Natural killer cell (primary cell): ENCODE measurements at regions not wholly inside any gene's neighbourhood (a gene's known extent, or its start where the extent isn't known, plus 50 kb on each side); places are given as distances from the start of the nearest gene placed in this dataset.

Experiments
- ATAC-seq, 3 donors: fragments of 150-1000 bp in 2 of 3; fragments of 200-7000 bp in 1 of 3; cut with Tn5 transposase; 1 replicate in 1 of 3; 2 replicates in 2 of 3; pipeline ENCODE4 v1.10.0; 2021; ENCODE audit warnings: mild to moderate bottlenecking in 2 of 3, moderate library complexity in 2 of 3
- DNase-seq, 2 donors: peaks; one replicate each; pipeline versions ENCODE4 v3.0.0 to v3.0.0-alpha.2; 2013 to 2021; ENCODE audit warnings: mixed read lengths in 1 of 2
- H3K27ac ChIP-seq: one replicate; pipeline ENCODE4 v1.5.1; 2013; ENCODE audit warnings: mild to moderate bottlenecking, low read length
- H3K27me3 ChIP-seq: one replicate; pipeline ENCODE4 v1.6.1; 2013; ENCODE audit warnings: low read length; ENCODE audit not compliant: control insufficient read depth, insufficient read depth
- H3K36me3 ChIP-seq: one replicate; pipeline ENCODE4 v1.6.1; 2013; ENCODE audit warnings: low read length; ENCODE audit not compliant: control insufficient read depth, insufficient read depth
- H3K4me1 ChIP-seq: one replicate; pipeline ENCODE4 v1.6.1; 2013; ENCODE audit warnings: low read length; ENCODE audit not compliant: control insufficient read depth, insufficient read depth
- H3K4me3 ChIP-seq: one replicate; pipeline ENCODE4 v1.5.1; 2013; ENCODE audit warnings: low read length
- H3K9me3 ChIP-seq: one replicate; pipeline ENCODE4 v1.6.1; 2013; ENCODE audit warnings: low read length; ENCODE audit not compliant: control insufficient read depth, insufficient read depth
- H3K27ac Mint-ChIP-seq, 2 donors: one replicate each; pipeline ENCODE4 v1.8.0; 2022; ENCODE audit warnings: mild to moderate bottlenecking in 2 of 2, mixed read lengths in 2 of 2, moderate library complexity in 1 of 2
- H3K27me3 Mint-ChIP-seq, 2 donors: one replicate each; pipeline ENCODE4 v1.8.0; 2022; ENCODE audit warnings: low read depth in 2 of 2, mixed read lengths in 2 of 2
- H3K36me3 Mint-ChIP-seq: one replicate; pipeline ENCODE4 v1.8.0; 2022; ENCODE audit warnings: mixed read lengths
- H3K4me1 Mint-ChIP-seq, 2 donors: one replicate each; pipeline ENCODE4 v1.8.0; 2022; ENCODE audit warnings: mixed read lengths in 2 of 2
- H3K4me3 Mint-ChIP-seq: one replicate; pipeline ENCODE4 v1.8.0; 2022; ENCODE audit warnings: mild to moderate bottlenecking, moderate library complexity, mixed read lengths
- H3K9me3 Mint-ChIP-seq, 2 donors: one replicate each; pipeline ENCODE4 v1.8.0; 2022; ENCODE audit warnings: mixed read lengths in 2 of 2
- CTCF ChIP-seq: fragments of 200-600 bp; IDR thresholded peaks from one replicate; pipeline ENCODE4 v1.8.0; 2022; ENCODE audit warnings: antibody characterized with exemption
- WGBS: methylation state at CpG from one replicate; pipeline ENCODE4 v1.1.7; 2013; ENCODE audit warnings: missing lambda C conversion rate; ENCODE audit not compliant: insufficient coverage; 5-methylcytosine and 5-hydroxymethylcytosine counted together
- intact Hi-C: fragments of 100-400 bp; cut with micrococcal nuclease; formaldehyde crosslinking; loops from one replicate; pipeline ENCODE4 v1.14.2; 2022

- Histone ChIP-seq H3K4me3 (no peak overlapping the region), H3K4me1 (no peaks in the 10 kb centered on the region), H3K27ac (no peak overlapping the region), H3K9me3 (no peaks in the 10 kb centered on the region), H3K27me3 (no peaks in the 10 kb centered on the region), H3K36me3 (no peaks in the 10 kb centered on the region)
- H3K36me3 Mint-ChIP-seq, result no peaks in the 10 kb centered on the region
- H3K27me3 Mint-ChIP-seq, result no peaks in the 10 kb centered on the region
- peaks cover 4 to 5% of the 10 kb centered on the region in 2 donors for H3K9me3 Mint-ChIP-seq
- H3K27ac Mint-ChIP-seq, result no peak overlapping the region
- H3K4me3 Mint-ChIP-seq, result no peak overlapping the region
- no peaks in the 10 kb centered on the region for H3K4me1 Mint-ChIP-seq
- intact Hi-C loops, result no loop called here
- DNase-seq (no peak), ATAC-seq (no peak)
- TF ChIP-seq CTCF, result no peak
Observed at GRCh38 chr15:45903283-45903682, 268.5 kb downstream of the SQOR start.

- no peak overlapping the region for H3K27ac Mint-ChIP-seq
- H3K9me3 ChIP-seq, result no peaks in the 10 kb centered on the region
- no peaks in the 10 kb centered on the region for H3K27me3 Mint-ChIP-seq
- intact Hi-C loops, result no loop called here
- DNase-seq, result no peak
- H3K36me3 Mint-ChIP-seq, result no peaks in the 10 kb centered on the region
- no peak for TF ChIP-seq CTCF
- no peak overlapping the region for H3K4me3 Mint-ChIP-seq
- no peaks in the 10 kb centered on the region for H3K4me1 Mint-ChIP-seq
- H3K4me1 ChIP-seq, result no peaks in the 10 kb centered on the region
- H3K36me3 ChIP-seq, result no peaks in the 10 kb centered on the region
- no peak for ATAC-seq
- H3K9me3 Mint-ChIP-seq, result peaks cover 6 to 9% of the 10 kb centered on the region in 2 donors
- H3K4me3 ChIP-seq, result no peak overlapping the region
- H3K27ac ChIP-seq, result no peak overlapping the region
- 92% methylated on average over 3 of the region's 3 CpGs for whole genome bisulfite sequencing
- H3K27me3 ChIP-seq, result no peaks in the 10 kb centered on the region
Observed at GRCh38 chr15:45904019-45904418, 269.2 kb downstream of the SQOR start.

- no peaks in the 10 kb centered on the region for H3K27me3 Mint-ChIP-seq
- no peaks in the 10 kb centered on the region for H3K4me1 Mint-ChIP-seq
- DNase-seq (no peak), ATAC-seq (no peak)
- intact Hi-C loops, result no loop called here
- H3K27me3 ChIP-seq, result no peaks in the 10 kb centered on the region
- H3K9me3 ChIP-seq, result no peaks in the 10 kb centered on the region
- no peaks in the 10 kb centered on the region for H3K4me1 ChIP-seq
- WGBS, result 33% methylated on average over 1 of the region's 2 CpGs
- H3K4me3 ChIP-seq, result no peak overlapping the region
- H3K4me3 Mint-ChIP-seq, result no peak overlapping the region
- TF ChIP-seq CTCF, result no peak
- no peak overlapping the region for H3K27ac ChIP-seq
- H3K36me3 ChIP-seq, result no peaks in the 10 kb centered on the region
- H3K27ac Mint-ChIP-seq, result no peak overlapping the region
- peaks cover 6 to 9% of the 10 kb centered on the region in 2 donors for H3K9me3 Mint-ChIP-seq
- no peaks in the 10 kb centered on the region for H3K36me3 Mint-ChIP-seq
Observed at GRCh38 chr15:45906230-45906629, 271.4 kb downstream of the SQOR start.

- no peaks in the 10 kb centered on the region for H3K4me1 ChIP-seq
- TF ChIP-seq CTCF, result no peak
- H3K9me3 Mint-ChIP-seq, result peaks cover 6 to 7% of the 10 kb centered on the region in 2 donors
- DNase-seq (no peak), ATAC-seq (no peak)
- H3K27ac ChIP-seq, result no peak overlapping the region
- WGBS, result 67% methylated on average over 1 of the region's 3 CpGs
- intact Hi-C loops, result no loop called here
- H3K27ac Mint-ChIP-seq, result no peak overlapping the region
- H3K36me3 ChIP-seq, result no peaks in the 10 kb centered on the region
- no peak overlapping the region for H3K4me3 Mint-ChIP-seq
- H3K4me3 ChIP-seq, result no peak overlapping the region
- H3K4me1 Mint-ChIP-seq, result no peaks in the 10 kb centered on the region
- H3K36me3 Mint-ChIP-seq, result no peaks in the 10 kb centered on the region
- no peaks in the 10 kb centered on the region for H3K27me3 Mint-ChIP-seq
- H3K9me3 ChIP-seq, result no peaks in the 10 kb centered on the region
- H3K27me3 ChIP-seq, result no peaks in the 10 kb centered on the region
Observed at GRCh38 chr15:45910671-45911070, 275.8 kb downstream of the SQOR start.
